H1 (cell line): ENCODE measurements at regions not wholly inside any gene's neighbourhood (a gene's known extent, or its start where the extent isn't known, plus 50 kb on each side); places are given as distances from the start of the nearest gene placed in this dataset.

ENCODE experiments used
- CTCF ChIA-PET: fragments of 300-600 bp; sonication (Branson Sonifier 250); formaldehyde crosslinking; loops from one replicate; lab custom pipeline; 2021; ENCODE audit not compliant: partially characterized antibody; lab: Charles Lee
- POLR2A ChIA-PET: fragments of 300-600 bp; sonication (Branson Sonifier 250); formaldehyde crosslinking; loops from one replicate; lab custom pipeline; 2021; ENCODE audit warnings: inconsistent platforms; ENCODE audit not compliant: partially characterized antibody; lab: Charles Lee
- DNase-seq, 2 experiments: peaks; one replicate each; pipeline versions ENCODE4 v3.0.0 to v3.0.0-alpha.2; 2010 to 2022; ENCODE audit warnings: low spot score in 2 of 2, low read depth in 1 of 2, mixed read lengths in 1 of 2
- FAIRE-seq: peaks from 2 replicates; lab custom pipeline; 2011; peaks lifted over from hg19 to GRCh38; lab: Jason Lieb, UNC
- H2AFZ ChIP-seq: 2 replicates; pipeline ENCODE4 v1.8.1; 2012; ENCODE audit warnings: low read length, inconsistent platforms
- H2AK5ac ChIP-seq: 2 replicates; pipeline ENCODE4 v1.6.1; 2013; ENCODE audit warnings: low read depth, low read length
- H2BK120ac ChIP-seq: replicated peaks from 2 replicates; pipeline ENCODE3; 2013; ENCODE audit warnings: low read depth, low read length, inconsistent platforms
- H2BK12ac ChIP-seq: 2 replicates; pipeline ENCODE4 v1.6.1; 2013; ENCODE audit warnings: low read depth, low read length
- H2BK15ac ChIP-seq: 2 replicates; pipeline ENCODE4 v1.6.1; 2013; ENCODE audit warnings: low read length
- H2BK20ac ChIP-seq: 2 replicates; pipeline ENCODE4 v1.6.1; 2013; ENCODE audit warnings: low read length
- H2BK5ac ChIP-seq: 2 replicates; pipeline ENCODE4 v1.6.1; 2013; ENCODE audit warnings: low read depth, low read length
- H3K14ac ChIP-seq: 2 replicates; pipeline ENCODE4 v1.6.1; 2013; ENCODE audit warnings: inconsistent platforms; ENCODE audit not compliant: insufficient read length
- H3K18ac ChIP-seq: 2 replicates; pipeline ENCODE4 v1.6.1; 2013; ENCODE audit warnings: low read length; ENCODE audit errors: extremely low read depth
- H3K23ac ChIP-seq: 2 replicates; pipeline ENCODE4 v1.6.1; 2013; ENCODE audit warnings: inconsistent platforms; ENCODE audit not compliant: insufficient read length
- H3K23me2 ChIP-seq: 2 replicates; pipeline ENCODE4 v1.6.1; 2013; ENCODE audit warnings: low read depth, low read length
- H3K27ac ChIP-seq: 2 replicates; pipeline ENCODE4 v1.6.1; 2011; ENCODE audit warnings: low read depth, low read length, inconsistent platforms
- H3K27me3 ChIP-seq, 4 experiments: replicated peaks in 1 of 4; 1 replicate in 1 of 4; 2 replicates in 3 of 4; pipeline versions ENCODE4 v1.6.1 to v1.8.1; 2011 to 2013; ENCODE audit warnings: low read length in 3 of 4, mild to moderate bottlenecking in 3 of 4, inconsistent platforms in 2 of 4, mixed read lengths in 2 of 4, moderate library complexity in 1 of 4; ENCODE audit not compliant: control insufficient read depth in 3 of 4, insufficient read depth in 3 of 4; ENCODE audit errors: extremely low read depth in 1 of 4
- H3K36me3 ChIP-seq, 4 experiments: 2 replicates each; pipeline versions ENCODE4 v1.6.1 to v1.8.1; 2011 to 2013; ENCODE audit warnings: mild to moderate bottlenecking in 4 of 4, low read length in 3 of 4, moderate library complexity in 2 of 4, control low read depth in 1 of 4, inconsistent platforms in 1 of 4; ENCODE audit not compliant: insufficient read depth in 4 of 4, control insufficient read depth in 2 of 4
- H3K4ac ChIP-seq: replicated peaks from 2 replicates; pipeline ENCODE3; 2013; ENCODE audit warnings: low read length, low read depth, mixed read lengths, inconsistent platforms; ENCODE audit not compliant: insufficient read length
- H3K4me1 ChIP-seq, 4 experiments: replicated peaks in 1 of 4; 1 replicate in 1 of 4; 2 replicates in 3 of 4; pipeline versions ENCODE4 v1.6.1 to v1.8.1; 2011 to 2013; ENCODE audit warnings: low read length in 3 of 4, inconsistent platforms in 2 of 4, mixed read lengths in 1 of 4; ENCODE audit not compliant: insufficient read depth in 4 of 4, control insufficient read depth in 3 of 4
- H3K4me2 ChIP-seq, 2 experiments: 2 replicates each; pipeline versions ENCODE4 v1.6.1 to v1.8.1; 2011 to 2013; ENCODE audit warnings: low read depth in 2 of 2, low read length in 2 of 2, control low read depth in 1 of 2, inconsistent platforms in 1 of 2, mild to moderate bottlenecking in 1 of 2; ENCODE audit not compliant: insufficient read depth in 1 of 2
- H3K4me3 ChIP-seq, 4 experiments: fragments of 200-600, 300-600 bp in 1 of 4; sonication (generic), shearing (Covaris generic), sonication (Bioruptor Twin) in 1 of 4; 2 replicates each; pipeline versions ENCODE4 v1.5.1 to v1.8.1; 2011 to 2016; ENCODE audit warnings: low read length in 4 of 4, low read depth in 3 of 4, control low read depth in 2 of 4, inconsistent platforms in 2 of 4, mild to moderate bottlenecking in 2 of 4, mixed read lengths in 1 of 4, moderate library complexity in 1 of 4; ENCODE audit not compliant: insufficient read depth in 2 of 4; ENCODE audit errors: extremely low read depth in 1 of 4
- H3K56ac ChIP-seq: replicated peaks from 2 replicates; pipeline ENCODE3; 2013; ENCODE audit warnings: low read depth, mild to moderate bottlenecking, mixed read lengths, low read length, inconsistent platforms; ENCODE audit not compliant: insufficient read length
- H3K79me1 ChIP-seq: 2 replicates; pipeline ENCODE4 v1.6.1; 2013; ENCODE audit warnings: low read depth, low read length, control low read depth
- H3K79me2 ChIP-seq, 2 experiments: 2 replicates each; pipeline versions ENCODE4 v1.6.1 to v1.8.1; 2012 to 2013; ENCODE audit warnings: low read length in 2 of 2, mild to moderate bottlenecking in 2 of 2, inconsistent platforms in 1 of 2; ENCODE audit not compliant: insufficient read depth in 2 of 2, control insufficient read depth in 1 of 2
- H3K9ac ChIP-seq, 4 experiments: replicated peaks in 1 of 4; 1 replicate in 1 of 4; 2 replicates in 3 of 4; pipeline versions ENCODE4 v1.6.1 to v1.8.1; 2011 to 2013; ENCODE audit warnings: low read depth in 3 of 4, low read length in 3 of 4, control low read depth in 2 of 4, mild to moderate bottlenecking in 2 of 4, moderate library complexity in 2 of 4, inconsistent platforms in 1 of 4; ENCODE audit errors: extremely low read depth in 1 of 4
- H3K9me3 ChIP-seq, 2 experiments: 2 replicates each; pipeline versions ENCODE4 v1.6.1 to v1.8.1; 2012 to 2013; ENCODE audit warnings: mild to moderate bottlenecking in 2 of 2, moderate library complexity in 2 of 2, control low read depth in 1 of 2, inconsistent platforms in 1 of 2, low read depth in 1 of 2, low read length in 1 of 2, mixed read lengths in 1 of 2; ENCODE audit not compliant: insufficient read depth in 2 of 2
- H4K20me1 ChIP-seq, 2 experiments: replicated peaks in 1 of 2; 2 replicates each; pipeline versions ENCODE3 to v1.8.1; 2011 to 2013; ENCODE audit warnings: inconsistent platforms in 2 of 2, low read length in 2 of 2, mild to moderate bottlenecking in 1 of 2; ENCODE audit not compliant: insufficient read depth in 2 of 2, control insufficient read depth in 1 of 2
- H4K5ac ChIP-seq: 2 replicates; pipeline ENCODE4 v1.6.1; 2013; ENCODE audit warnings: low read length, low read depth, mixed read lengths, inconsistent platforms; ENCODE audit not compliant: insufficient read length
- H4K8ac ChIP-seq: 2 replicates; pipeline ENCODE4 v1.8.0; 2013; ENCODE audit warnings: mild to moderate bottlenecking, moderate library complexity, low read length, inconsistent platforms; ENCODE audit not compliant: insufficient read depth; ENCODE audit errors: extremely low read depth
- H4K91ac ChIP-seq: replicated peaks from 2 replicates; pipeline ENCODE3; 2013; ENCODE audit warnings: low read length, mixed read lengths, inconsistent platforms; ENCODE audit not compliant: insufficient read length
- CBX5 ChIP-seq: fragments of 300-800, 300-1000 bp; sonication (generic); IDR thresholded peaks from 2 replicates; pipeline ENCODE4 v1.7.1; 2016; ENCODE audit warnings: antibody characterized with exemption, low read length, low read depth
- CHD1 ChIP-seq: IDR thresholded peaks from 2 replicates; pipeline ENCODE4 v1.6.1; 2012; ENCODE audit warnings: low read depth, low read length, improper control_type of control experiment
- EP300 ChIP-seq, 2 experiments: IDR thresholded peaks; 1 replicate in 1 of 2; 2 replicates in 1 of 2; pipeline ENCODE4 v1.6.1; 2011 to 2012; ENCODE audit warnings: low read depth in 2 of 2, low read length in 2 of 2, mild to moderate bottlenecking in 2 of 2, borderline replicate concordance in 1 of 2, inconsistent platforms in 1 of 2, moderate library complexity in 1 of 2
- GABPA ChIP-seq: IDR thresholded peaks from 2 replicates; pipeline ENCODE4 v1.6.1; 2011; ENCODE audit warnings: mild to moderate bottlenecking, low read length, moderate library complexity, borderline replicate concordance; ENCODE audit not compliant: insufficient read depth
- HDAC2 ChIP-seq, 2 experiments: fragments of 300-600 bp in 1 of 2; sonication (generic) in 1 of 2; IDR thresholded peaks; 2 replicates each; pipeline ENCODE4 v1.6.1; 2011 to 2012; ENCODE audit warnings: low read depth in 2 of 2, low read length in 2 of 2, mild to moderate bottlenecking in 2 of 2, moderate library complexity in 2 of 2, borderline replicate concordance in 1 of 2, inconsistent platforms in 1 of 2
- KDM4A ChIP-seq: IDR thresholded peaks from one replicate; pipeline ENCODE4 v1.7.1; 2012; ENCODE audit warnings: low read depth, mild to moderate bottlenecking, moderate library complexity, low read length, inconsistent platforms; ENCODE audit not compliant: severe bottlenecking
- KDM5A ChIP-seq: fragments of 200-600 bp; IDR thresholded peaks from 2 replicates; pipeline ENCODE4 v1.7.1; 2012; ENCODE audit warnings: mild to moderate bottlenecking, low read length, inconsistent platforms, mixed read lengths
- NANOG ChIP-seq: IDR thresholded peaks from 2 replicates; pipeline ENCODE4 v1.6.1; 2011; ENCODE audit warnings: low read length, low read depth, mild to moderate bottlenecking, inconsistent platforms; ENCODE audit not compliant: insufficient read depth, poor library complexity, severe bottlenecking
- POLR2A ChIP-seq, 2 experiments: IDR thresholded peaks; 1 replicate in 1 of 2; 2 replicates in 1 of 2; pipeline ENCODE4 v1.6.1; 2011; ENCODE audit warnings: low read depth in 2 of 2, low read length in 2 of 2, mild to moderate bottlenecking in 2 of 2; ENCODE audit errors: control extremely low read depth in 1 of 2
- POU5F1 ChIP-seq: IDR thresholded peaks from 2 replicates; pipeline ENCODE4 v1.6.1; 2011; ENCODE audit warnings: low read depth, mild to moderate bottlenecking, low read length, moderate library complexity
- SUZ12 ChIP-seq: fragments of 200-600 bp; sonication (generic); IDR thresholded peaks from 2 replicates; pipeline ENCODE4 v1.6.1; 2012; ENCODE audit warnings: mild to moderate bottlenecking, inconsistent platforms, low read length, moderate library complexity, mixed read lengths
- TAF1 ChIP-seq: IDR thresholded peaks from 2 replicates; pipeline ENCODE4 v1.6.1; 2011; ENCODE audit warnings: mild to moderate bottlenecking, low read depth, low read length
- TCF12 ChIP-seq: IDR thresholded peaks from 2 replicates; pipeline ENCODE4 v1.6.1; 2011; ENCODE audit warnings: low read depth, mild to moderate bottlenecking, low read length
- TEAD4 ChIP-seq: IDR thresholded peaks from 2 replicates; pipeline ENCODE4 v1.6.1; 2012; ENCODE audit warnings: low read depth, low read length, inconsistent platforms, mixed read lengths
- ZNF274 ChIP-seq: IDR thresholded peaks from 2 replicates; pipeline ENCODE4 v1.7.0; 2012; ENCODE audit warnings: low read length, borderline replicate concordance; ENCODE audit errors: extremely low read depth
- WGBS, 2 experiments: shearing (Covaris generic) in 1 of 2; methylation state at CpG; one replicate each; pipeline versions ENCODE4 v1.1.6 to v1.1.7; 2013 to 2015; ENCODE audit warnings: low lambda C conversion rate in 2 of 2, mixed read lengths in 2 of 2, inconsistent platforms in 1 of 2, low coverage in 1 of 2, missing lambda C conversion rate in 1 of 2; ENCODE audit not compliant: insufficient replicate concordance in 2 of 2, insufficient coverage in 1 of 2, insufficient read length in 1 of 2; ENCODE audit errors: extremely low coverage in 1 of 2, missing lambda C conversion rate in 1 of 2; 5-methylcytosine and 5-hydroxymethylcytosine counted together

GRCh38 chr3:74559261-74559660 lies 55.2 kb downstream of the CNTN3 start:
- ChIA-PET CTCF (no interaction called here), POLR2A (no interaction called here)
- Histone ChIP-seq H4K8ac (no peak overlapping the region), H3K9me3 (peaks cover 4% of the 10 kb centered on the region in 2 experiments; a peak in 1 of 4 replicates), H3K79me2 (no peaks in the 10 kb centered on the region), H3K79me1 (no peaks in the 10 kb centered on the region), H4K5ac (no peak overlapping the region), H3K23me2 (no peaks in the 10 kb centered on the region), H3K23ac (no peak overlapping the region), H3K4ac (no peak overlapping the region), H2BK12ac (no peak overlapping the region), H3K56ac (no peak overlapping the region), H2BK120ac (no peak overlapping the region), H2BK15ac (no peak overlapping the region), H2BK20ac (no peak overlapping the region), H3K14ac (no peak overlapping the region), H3K4me3 (no peak overlapping the region), H4K91ac (no peak overlapping the region), H4K20me1 (no peaks in the 10 kb centered on the region), H3K18ac (no peak overlapping the region), H3K36me3 (no peaks in the 10 kb centered on the region), H3K4me2 (no peak overlapping the region), H3K4me1 (no peaks in the 10 kb centered on the region), H3K27ac (no peak overlapping the region), H3K27me3 (no peaks in the 10 kb centered on the region), H2AFZ (peak overlapping the region; percentile 57; the same call in 1 of the 2 replicates), H2BK5ac (no peak overlapping the region), H3K9ac (no peak overlapping the region), H2AK5ac (no peak overlapping the region)
- DNase-seq: no peak
- WGBS, 2 experiments: 84% methylated on average over 5 of the region's 5 CpGs; no CpG with 5 or more reads in 1 of the 2 experiments
- no peak for FAIRE-seq
- TF ChIP-seq TAF1 (no peak), KDM5A (no peak), POLR2A (IDR thresholded peaks at IDR 0.05; ENCODE audit: control extremely low read depth in 1 of 2, low read depth in 2 of 2, low read length in 2 of 2) (no peak), CBX5 (no peak), CHD1 (no peak), EP300 (IDR thresholded peaks at IDR 0.05; ENCODE audit: borderline replicate concordance in 1 of 2, low read depth in 2 of 2, low read length in 2 of 2) (no peak), POU5F1 (no peak), ZNF274 (no peak), TCF12 (no peak), GABPA (no peak), KDM4A (no peak), TEAD4 (no peak), SUZ12 (no peak), NANOG (no peak), HDAC2 (IDR thresholded peaks at IDR 0.05; ENCODE audit: borderline replicate concordance in 1 of 2, low read depth in 2 of 2, low read length in 2 of 2) (no peak)
